SK-N-SH (cell line): ENCODE measurements at regions not wholly inside any gene's neighbourhood (a gene's known extent, or its start where the extent isn't known, plus 50 kb on each side); places are given as distances from the start of the nearest gene placed in this dataset.

Experiments
- CTCF ChIA-PET: fragments of 300-600, 350-600 bp; formaldehyde crosslinking; extraction: SDS; loops from one replicate; lab custom pipeline; 2021; lab: Yijun Ruan, JAX
- POLR2A ChIA-PET: fragments of 350-600 bp; sonication (Branson Sonifier 250); formaldehyde crosslinking; extraction: SDS; loops from one replicate; lab custom pipeline; 2020; ENCODE audit warnings: antibody characterized with exemption, inconsistent platforms; lab: Yijun Ruan, JAX
- DNase-seq: peaks from one replicate; pipeline ENCODE4 v3.0.0; 2012
- H2AFZ ChIP-seq: fragments of 200-600 bp; sonication (generic); 2 replicates; pipeline ENCODE4 v1.8.1; 2016; ENCODE audit warnings: antibody characterized with exemption, mild to moderate bottlenecking, low read depth
- H3F3A ChIP-seq: fragments of 200-600 bp; sonication (generic); replicated peaks from 2 replicates; pipeline ENCODE3; 2016; ENCODE audit warnings: antibody characterized with exemption, mild to moderate bottlenecking; ENCODE audit not compliant: insufficient read depth
- H3K27ac ChIP-seq, 2 experiments: fragments of 200-500 bp in 1 of 2; fragments of 200-600 bp in 1 of 2; sonication (Bioruptor generic) in 1 of 2; sonication (generic), shearing (Covaris generic) in 1 of 2; 2 replicates each; pipeline versions ENCODE4 v1.5.1 to v1.6.1; 2014 to 2016; ENCODE audit warnings: low read depth in 2 of 2, inconsistent platforms in 1 of 2, low read length in 1 of 2, mild to moderate bottlenecking in 1 of 2, mixed read lengths in 1 of 2
- H3K27me3 ChIP-seq: fragments of 200-600 bp; sonication (generic), shearing (Covaris generic); 2 replicates; pipeline ENCODE4 v1.6.1; 2016; ENCODE audit warnings: mixed run types; ENCODE audit not compliant: insufficient read depth
- H3K36me3 ChIP-seq, 2 experiments: fragments of 200-500 bp in 1 of 2; fragments of 200-600 bp in 1 of 2; sonication (Bioruptor generic) in 1 of 2; sonication (generic) in 1 of 2; replicated peaks in 1 of 2; 2 replicates each; pipeline versions ENCODE3 to v1.5.1; 2014 to 2016; ENCODE audit warnings: low read length in 1 of 2, mild to moderate bottlenecking in 1 of 2; ENCODE audit not compliant: insufficient read depth in 2 of 2, control insufficient read depth in 1 of 2
- H3K4me1 ChIP-seq, 2 experiments: fragments of 200-500 bp in 1 of 2; fragments of 200-600 bp in 1 of 2; sonication (Bioruptor generic) in 1 of 2; sonication (generic), shearing (Covaris generic) in 1 of 2; 2 replicates each; pipeline versions ENCODE4 v1.5.1 to v1.6.1; 2014 to 2016; ENCODE audit warnings: low read depth in 1 of 2, low read length in 1 of 2, mixed run types in 1 of 2; ENCODE audit not compliant: insufficient read depth in 2 of 2, control insufficient read depth in 1 of 2
- H3K4me2 ChIP-seq: fragments of 200-600 bp; sonication (generic), shearing (Covaris generic); 2 replicates; pipeline ENCODE4 v1.6.1; 2017; ENCODE audit warnings: mixed run types
- H3K4me3 ChIP-seq, 2 experiments: fragments of 200-500 bp in 1 of 2; fragments of 200-600 bp in 1 of 2; sonication (Bioruptor generic) in 1 of 2; sonication (generic), shearing (Covaris generic) in 1 of 2; 2 replicates each; pipeline versions ENCODE4 v1.5.1 to v1.8.1; 2014 to 2016; ENCODE audit warnings: low read depth in 2 of 2, inconsistent platforms in 1 of 2, low read length in 1 of 2, mild to moderate bottlenecking in 1 of 2, mixed read lengths in 1 of 2, moderate library complexity in 1 of 2
- H3K79me2 ChIP-seq: fragments of 200-600 bp; sonication (generic); 2 replicates; pipeline ENCODE4 v1.8.1; 2017; ENCODE audit warnings: mild to moderate bottlenecking; ENCODE audit not compliant: insufficient read depth
- H3K9ac ChIP-seq: fragments of 200-600 bp; sonication (generic); 2 replicates; pipeline ENCODE4 v1.6.1; 2017; ENCODE audit warnings: mixed run types
- H3K9me2 ChIP-seq: fragments of 200-600 bp; sonication (generic); 2 replicates; pipeline ENCODE4 v1.6.1; 2017; ENCODE audit warnings: mixed run types
- H3K9me3 ChIP-seq: fragments of 200-600 bp; sonication (generic); 2 replicates; pipeline ENCODE4 v1.6.1; 2017; ENCODE audit warnings: mixed run types, mild to moderate bottlenecking, moderate library complexity
- H4K20me1 ChIP-seq: fragments of 200-600 bp; sonication (generic); 2 replicates; pipeline ENCODE4 v1.6.1; 2017; ENCODE audit warnings: mild to moderate bottlenecking, mixed run types; ENCODE audit not compliant: insufficient read depth
- ELF1 ChIP-seq: IDR thresholded peaks from 2 replicates; pipeline ENCODE4 v1.4.0; 2012
- EP300 ChIP-seq, 2 experiments: IDR thresholded peaks; 2 replicates each; pipeline versions ENCODE4 v1.4.0 to v1.6.1; 2012; ENCODE audit warnings: borderline replicate concordance in 1 of 2, low read depth in 1 of 2, low read length in 1 of 2
- EZH2phosphoT487 ChIP-seq: fragments of 200-600 bp; sonication (generic); IDR thresholded peaks from 2 replicates; pipeline ENCODE4 v1.6.1; 2017; ENCODE audit warnings: low read depth, mixed run types, mild to moderate bottlenecking, antibody characterized with exemption, moderate library complexity, borderline replicate concordance
- FOSL2 ChIP-seq: IDR thresholded peaks from 2 replicates; pipeline ENCODE4 v1.4.0; 2012; ENCODE audit warnings: low read depth, mild to moderate bottlenecking, moderate library complexity, borderline replicate concordance
- FOXM1 ChIP-seq: IDR thresholded peaks from 2 replicates; pipeline ENCODE4 v1.4.0; 2012; ENCODE audit warnings: low read depth, mild to moderate bottlenecking
- GABPA ChIP-seq: IDR thresholded peaks from 2 replicates; pipeline ENCODE4 v1.4.0; 2012; ENCODE audit warnings: low read depth, mild to moderate bottlenecking
- JUND ChIP-seq: IDR thresholded peaks from 2 replicates; pipeline ENCODE4 v1.4.0; 2012
- NRF1 ChIP-seq: IDR thresholded peaks from 2 replicates; pipeline ENCODE4 v1.6.1; 2012; ENCODE audit warnings: low read depth, mild to moderate bottlenecking, low read length
- RAD21 ChIP-seq: IDR thresholded peaks from 2 replicates; pipeline ENCODE4 v1.6.1; 2012; ENCODE audit warnings: mild to moderate bottlenecking, low read length
- RFX5 ChIP-seq: IDR thresholded peaks from 2 replicates; pipeline ENCODE4 v1.6.1; 2012; ENCODE audit warnings: mild to moderate bottlenecking, improper control_type of control experiment, low read length
- RXRA ChIP-seq: IDR thresholded peaks from 2 replicates; pipeline ENCODE4 v1.4.0; 2012; ENCODE audit warnings: low read depth, mild to moderate bottlenecking, borderline replicate concordance
- TAF1 ChIP-seq: IDR thresholded peaks from 2 replicates; pipeline ENCODE4 v1.6.1; 2012; ENCODE audit warnings: low read depth, mild to moderate bottlenecking, low read length, moderate library complexity, borderline replicate concordance
- YY1 ChIP-seq: IDR thresholded peaks from 2 replicates; pipeline ENCODE4 v1.4.0; 2012; ENCODE audit warnings: low read depth, mild to moderate bottlenecking
- WGBS: methylation state at CpG from one replicate; pipeline ENCODE4 v1.1.6; 2017; ENCODE audit warnings: low lambda C conversion rate; 5-methylcytosine and 5-hydroxymethylcytosine counted together
- TF ChIP-seq, protein P1 (sequence below): IDR thresholded peaks from 2 replicates; pipeline ENCODE4 v1.4.0; 2012; ENCODE audit warnings: low read depth, borderline replicate concordance
- TF ChIP-seq, protein P2 (sequence below): fragments of 200-600 bp; sonication (generic); IDR thresholded peaks from 2 replicates; pipeline ENCODE4 v1.6.1; 2017; ENCODE audit warnings: antibody characterized with exemption, mild to moderate bottlenecking, moderate library complexity
- TF ChIP-seq, protein P3 (sequence below): IDR thresholded peaks from 2 replicates; pipeline ENCODE4 v1.4.0; 2012; ENCODE audit warnings: low read depth
- TF ChIP-seq, protein P4 (sequence below): IDR thresholded peaks from 2 replicates; pipeline ENCODE4; 2012
- TF ChIP-seq, protein P5 (sequence below): fragments of 150-350 bp; IDR thresholded peaks from 2 replicates; pipeline ENCODE4 v1.6.1; 2016; ENCODE audit warnings: mild to moderate bottlenecking, low read depth, low read length
- TF ChIP-seq, protein P6 (sequence below): fragments of 150-350 bp; IDR thresholded peaks from 2 replicates; pipeline ENCODE4 v1.6.1; 2017; ENCODE audit warnings: antibody characterized with exemption, low read length, low read depth, borderline replicate concordance

DNA sequence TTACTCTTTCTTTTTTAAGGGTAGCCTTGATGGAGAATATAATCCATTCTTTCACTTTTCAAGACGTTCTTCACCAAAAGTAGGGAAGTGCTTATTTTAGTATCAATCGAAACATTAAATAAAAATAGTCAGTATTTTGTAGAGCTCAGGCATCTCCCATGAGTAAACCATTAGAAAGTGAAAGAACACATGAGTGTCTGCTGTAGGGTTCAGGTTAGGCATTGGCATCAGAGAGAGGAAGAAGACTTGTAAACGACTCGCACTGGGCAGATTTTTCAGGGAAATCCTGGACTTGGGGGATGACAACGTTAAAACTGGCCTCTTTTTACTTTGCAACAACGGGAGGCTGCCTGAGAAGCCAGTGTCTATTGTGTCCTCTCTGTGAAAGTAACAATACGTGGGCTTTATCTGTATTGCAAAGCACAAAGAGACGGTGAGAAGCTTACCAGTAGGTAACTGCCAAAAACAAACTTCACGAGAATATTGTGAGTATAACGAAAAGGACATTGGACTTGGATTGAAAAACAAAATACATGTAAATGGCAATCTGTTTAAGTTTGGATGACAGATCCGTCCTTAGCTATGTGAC lies 451.7 kb downstream of the PYDC2 start:
- H2AFZ ChIP-seq = no peak overlapping the region
- H4K20me1 ChIP-seq = no peaks in the 10 kb centered on the region
- 2% methylated on average over 11 of the region's 11 CpGs for WGBS
- no peak overlapping the region; the same call in 1 of the 2 replicates for H3K4me2 ChIP-seq
- H3K27me3 ChIP-seq = no peaks in the 10 kb centered on the region
- H3K27ac ChIP-seq = no peak overlapping the region
- H3F3A ChIP-seq = no peaks in the 10 kb centered on the region
- ChIA-PET CTCF (no interaction called here), POLR2A (no interaction called here)
- DNase-seq = no peak
- no peak overlapping the region for H3K9ac ChIP-seq
- H3K4me1 ChIP-seq = no peaks in the 10 kb centered on the region
- H3K9me3 ChIP-seq = no peaks in the 10 kb centered on the region
- no peaks in the 10 kb centered on the region for H3K36me3 ChIP-seq
- TF ChIP-seq, protein P1, sequence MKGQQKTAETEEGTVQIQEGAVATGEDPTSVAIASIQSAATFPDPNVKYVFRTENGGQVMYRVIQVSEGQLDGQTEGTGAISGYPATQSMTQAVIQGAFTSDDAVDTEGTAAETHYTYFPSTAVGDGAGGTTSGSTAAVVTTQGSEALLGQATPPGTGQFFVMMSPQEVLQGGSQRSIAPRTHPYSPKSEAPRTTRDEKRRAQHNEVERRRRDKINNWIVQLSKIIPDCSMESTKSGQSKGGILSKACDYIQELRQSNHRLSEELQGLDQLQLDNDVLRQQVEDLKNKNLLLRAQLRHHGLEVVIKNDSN = no peak
- TF ChIP-seq RXRA (no peak), NRF1 (no peak), FOSL2 (no peak), ELF1 (no peak), YY1 (no peak), TAF1 (no peak), EP300 (IDR thresholded peaks at IDR 0.05; ENCODE audit: borderline replicate concordance in 1 of 2, low read depth in 1 of 2, low read length in 1 of 2) (no peak), JUND (no peak), EZH2phosphoT487 (no peak), RAD21 (no peak), GABPA (no peak), RFX5 (no peak), FOXM1 (no peak)
- TF ChIP-seq, protein P2, sequence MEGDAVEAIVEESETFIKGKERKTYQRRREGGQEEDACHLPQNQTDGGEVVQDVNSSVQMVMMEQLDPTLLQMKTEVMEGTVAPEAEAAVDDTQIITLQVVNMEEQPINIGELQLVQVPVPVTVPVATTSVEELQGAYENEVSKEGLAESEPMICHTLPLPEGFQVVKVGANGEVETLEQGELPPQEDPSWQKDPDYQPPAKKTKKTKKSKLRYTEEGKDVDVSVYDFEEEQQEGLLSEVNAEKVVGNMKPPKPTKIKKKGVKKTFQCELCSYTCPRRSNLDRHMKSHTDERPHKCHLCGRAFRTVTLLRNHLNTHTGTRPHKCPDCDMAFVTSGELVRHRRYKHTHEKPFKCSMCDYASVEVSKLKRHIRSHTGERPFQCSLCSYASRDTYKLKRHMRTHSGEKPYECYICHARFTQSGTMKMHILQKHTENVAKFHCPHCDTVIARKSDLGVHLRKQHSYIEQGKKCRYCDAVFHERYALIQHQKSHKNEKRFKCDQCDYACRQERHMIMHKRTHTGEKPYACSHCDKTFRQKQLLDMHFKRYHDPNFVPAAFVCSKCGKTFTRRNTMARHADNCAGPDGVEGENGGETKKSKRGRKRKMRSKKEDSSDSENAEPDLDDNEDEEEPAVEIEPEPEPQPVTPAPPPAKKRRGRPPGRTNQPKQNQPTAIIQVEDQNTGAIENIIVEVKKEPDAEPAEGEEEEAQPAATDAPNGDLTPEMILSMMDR = no peak
- TF ChIP-seq, protein P3, sequence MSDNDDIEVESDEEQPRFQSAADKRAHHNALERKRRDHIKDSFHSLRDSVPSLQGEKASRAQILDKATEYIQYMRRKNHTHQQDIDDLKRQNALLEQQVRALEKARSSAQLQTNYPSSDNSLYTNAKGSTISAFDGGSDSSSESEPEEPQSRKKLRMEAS = no peak
- TF ChIP-seq, protein P4, sequence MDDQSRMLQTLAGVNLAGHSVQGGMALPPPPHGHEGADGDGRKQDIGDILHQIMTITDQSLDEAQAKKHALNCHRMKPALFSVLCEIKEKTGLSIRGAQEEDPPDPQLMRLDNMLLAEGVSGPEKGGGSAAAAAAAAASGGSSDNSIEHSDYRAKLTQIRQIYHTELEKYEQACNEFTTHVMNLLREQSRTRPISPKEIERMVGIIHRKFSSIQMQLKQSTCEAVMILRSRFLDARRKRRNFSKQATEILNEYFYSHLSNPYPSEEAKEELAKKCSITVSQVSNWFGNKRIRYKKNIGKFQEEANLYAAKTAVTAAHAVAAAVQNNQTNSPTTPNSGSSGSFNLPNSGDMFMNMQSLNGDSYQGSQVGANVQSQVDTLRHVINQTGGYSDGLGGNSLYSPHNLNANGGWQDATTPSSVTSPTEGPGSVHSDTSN = no peak
- TF ChIP-seq, protein P5, sequence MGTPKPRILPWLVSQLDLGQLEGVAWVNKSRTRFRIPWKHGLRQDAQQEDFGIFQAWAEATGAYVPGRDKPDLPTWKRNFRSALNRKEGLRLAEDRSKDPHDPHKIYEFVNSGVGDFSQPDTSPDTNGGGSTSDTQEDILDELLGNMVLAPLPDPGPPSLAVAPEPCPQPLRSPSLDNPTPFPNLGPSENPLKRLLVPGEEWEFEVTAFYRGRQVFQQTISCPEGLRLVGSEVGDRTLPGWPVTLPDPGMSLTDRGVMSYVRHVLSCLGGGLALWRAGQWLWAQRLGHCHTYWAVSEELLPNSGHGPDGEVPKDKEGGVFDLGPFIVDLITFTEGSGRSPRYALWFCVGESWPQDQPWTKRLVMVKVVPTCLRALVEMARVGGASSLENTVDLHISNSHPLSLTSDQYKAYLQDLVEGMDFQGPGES = no peak
- TF ChIP-seq, protein P6, sequence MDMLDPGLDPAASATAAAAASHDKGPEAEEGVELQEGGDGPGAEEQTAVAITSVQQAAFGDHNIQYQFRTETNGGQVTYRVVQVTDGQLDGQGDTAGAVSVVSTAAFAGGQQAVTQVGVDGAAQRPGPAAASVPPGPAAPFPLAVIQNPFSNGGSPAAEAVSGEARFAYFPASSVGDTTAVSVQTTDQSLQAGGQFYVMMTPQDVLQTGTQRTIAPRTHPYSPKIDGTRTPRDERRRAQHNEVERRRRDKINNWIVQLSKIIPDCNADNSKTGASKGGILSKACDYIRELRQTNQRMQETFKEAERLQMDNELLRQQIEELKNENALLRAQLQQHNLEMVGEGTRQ = no peak
- no peaks in the 10 kb centered on the region for H3K79me2 ChIP-seq
- H3K9me2 ChIP-seq = 0 out of 2 replicates have a peak, but pooled peaks cover 2% of the 10 kb centered on the region
- no peak overlapping the region for H3K4me3 ChIP-seq
